Stimulated activated CD8-positive, alpha-beta memory T cell treated with anti-CD3 and anti-CD28 coated beads, Interleukin-15, amount 100 ng/mL, for 48 hours (primary cell): ENCODE measurements at regions not wholly inside any gene's neighbourhood (a gene's known extent, or its start where the extent isn't known, plus 50 kb on each side); places are given as distances from the start of the nearest gene placed in this dataset.

ENCODE experiments used
- DNase-seq, 2 donors: peaks; one replicate each; pipeline ENCODE4 v3.0.0-alpha.2; 2020; ENCODE audit warnings: low read depth in 2 of 2

- DNase-seq, result no peak
Observed at GRCh38 chr14:71491931-71492330, 440.3 kb upstream of the RGS6 start.

- DNase-seq, result no peak
Observed at GRCh38 chr14:71492346-71492745, 439.9 kb upstream of the RGS6 start.

- no peak for DNase-seq
Observed at GRCh38 chr14:71497645-71498086, 434.6 kb upstream of the RGS6 start.

GRCh38 chr14:71498212-71498611, 434.0 kb upstream of the RGS6 start:
- no peak for DNase-seq

GRCh38 chr14:71499018-71499417, 433.2 kb upstream of the RGS6 start:
- no peak for DNase-seq

- DNase-seq, result no peak
Observed at GRCh38 chr14:71507681-71508080, 424.5 kb upstream of the RGS6 start.

- no peak for DNase-seq
Observed at GRCh38 chr14:71508901-71509300, 423.3 kb upstream of the RGS6 start.

- DNase-seq, result no peak
Observed at GRCh38 chr14:71511152-71511551, 421.1 kb upstream of the RGS6 start.

- no peak for DNase-seq
Observed at GRCh38 chr14:71514941-71515919, 417.0 kb upstream of the RGS6 start.

- DNase-seq, result no peak
Observed at GRCh38 chr14:71521238-71522135, 410.7 kb upstream of the RGS6 start.

- DNase-seq, result no peak
Observed at GRCh38 chr14:71523630-71524319, 408.5 kb upstream of the RGS6 start.

- DNase-seq, result no peak
Observed at GRCh38 chr14:71524320-71524982, 407.8 kb upstream of the RGS6 start.

GRCh38 chr14:71525663-71526221, 406.5 kb upstream of the RGS6 start:
- DNase-seq, result no peak

GRCh38 chr14:71526388-71526787, 405.8 kb upstream of the RGS6 start:
- no peak for DNase-seq

- DNase-seq, result no peak
Observed at GRCh38 chr14:71527838-71528237, 404.4 kb upstream of the RGS6 start.

GRCh38 chr14:71529848-71530247, 402.4 kb upstream of the RGS6 start:
- no peak for DNase-seq

- no peak for DNase-seq
Observed at GRCh38 chr14:71532344-71532743, 399.9 kb upstream of the RGS6 start.

- DNase-seq, result no peak
Observed at GRCh38 chr14:71532790-71533189, 399.4 kb upstream of the RGS6 start.

- no peak for DNase-seq
Observed at GRCh38 chr14:71533390-71533789, 398.8 kb upstream of the RGS6 start.

- no peak for DNase-seq
Observed at GRCh38 chr14:71533800-71534199, 398.4 kb upstream of the RGS6 start.

GRCh38 chr14:71534506-71534905, 397.7 kb upstream of the RGS6 start:
- no peak for DNase-seq
